GM23338 (cell line): ENCODE measurements at regions not wholly inside any gene's neighbourhood (a gene's known extent, or its start where the extent isn't known, plus 50 kb on each side); places are given as distances from the start of the nearest gene placed in this dataset.

Source experiments
- ATAC-seq: fragments of 200-7000 bp; cut with Tn5 transposase; 3 replicates; pipeline ENCODE4 v1.9.1; 2020
- DNase-seq: peaks from one replicate; pipeline ENCODE4 v3.0.0-alpha.2; 2015; ENCODE audit warnings: low spot score
- H2AFZ ChIP-seq: fragments of 200-600 bp; sonication (generic); 2 replicates; pipeline ENCODE4 v1.8.0; 2016; ENCODE audit warnings: antibody characterized with exemption, mild to moderate bottlenecking, moderate library complexity
- H3F3A ChIP-seq: fragments of 200-600 bp; sonication (generic); replicated peaks from 2 replicates; pipeline ENCODE4 v1.8.0; 2017; ENCODE audit warnings: antibody characterized with exemption, mixed run types, low read depth
- H3K27ac ChIP-seq: fragments of 200-600 bp; sonication (generic); 2 replicates; pipeline ENCODE4 v1.6.1; 2016; ENCODE audit warnings: low read depth
- H3K27me3 ChIP-seq: fragments of 200-600 bp; sonication (generic); 2 replicates; pipeline ENCODE4 v1.8.0; 2016; ENCODE audit warnings: mild to moderate bottlenecking, mixed run types, moderate library complexity; ENCODE audit not compliant: insufficient read depth
- H3K36me3 ChIP-seq: fragments of 200-600 bp; sonication (generic); 2 replicates; pipeline ENCODE4 v1.8.0; 2016; ENCODE audit warnings: mild to moderate bottlenecking; ENCODE audit not compliant: insufficient read depth
- H3K4me1 ChIP-seq: fragments of 200-600 bp; sonication (generic); 2 replicates; pipeline ENCODE4 v1.8.0; 2016; ENCODE audit warnings: mild to moderate bottlenecking, moderate library complexity; ENCODE audit not compliant: insufficient read depth
- H3K4me2 ChIP-seq: fragments of 200-600 bp; sonication (generic); 2 replicates; pipeline ENCODE4 v1.7.1; 2017; ENCODE audit warnings: mixed run types
- H3K4me3 ChIP-seq: fragments of 200-600 bp; sonication (generic); 2 replicates; pipeline ENCODE4 v1.6.1; 2016; ENCODE audit warnings: mixed run types
- H3K79me2 ChIP-seq: fragments of 200-600 bp; sonication (generic); replicated peaks from 2 replicates; pipeline ENCODE4 v1.8.0; 2017; ENCODE audit warnings: mild to moderate bottlenecking; ENCODE audit not compliant: insufficient read depth
- H3K9me2 ChIP-seq: fragments of 200-600 bp; sonication (generic); 2 replicates; pipeline ENCODE4 v1.8.0; 2017; ENCODE audit not compliant: insufficient read depth
- H4K20me1 ChIP-seq: fragments of 200-600 bp; sonication (generic); replicated peaks from 2 replicates; pipeline ENCODE4 v1.8.0; 2017; ENCODE audit warnings: mild to moderate bottlenecking; ENCODE audit not compliant: insufficient read depth
- H3K27ac Mint-ChIP-seq: 2 replicates; pipeline ENCODE4 v1.8.0; 2020; ENCODE audit warnings: inconsistent platforms, mild to moderate bottlenecking, moderate library complexity, mixed read lengths
- H3K27me3 Mint-ChIP-seq: 3 replicates; pipeline ENCODE4 v1.8.0; 2022; ENCODE audit warnings: low read depth, mild to moderate bottlenecking, moderate library complexity, mixed read lengths, inconsistent platforms; ENCODE audit not compliant: insufficient read depth, poor library complexity
- H3K36me3 Mint-ChIP-seq: 3 replicates; pipeline ENCODE4 v1.8.0; 2021; ENCODE audit warnings: low read depth, mild to moderate bottlenecking, inconsistent platforms, moderate library complexity, mixed read lengths
- H3K4me1 Mint-ChIP-seq: 3 replicates; pipeline ENCODE4 v1.8.0; 2020; ENCODE audit warnings: mild to moderate bottlenecking, inconsistent platforms, mixed read lengths
- H3K4me3 Mint-ChIP-seq: 3 replicates; pipeline ENCODE4 v1.8.0; 2021; ENCODE audit warnings: moderate library complexity, mild to moderate bottlenecking, inconsistent platforms, mixed read lengths
- H3K9me3 Mint-ChIP-seq: 3 replicates; pipeline ENCODE4 v1.8.0; 2020; ENCODE audit warnings: moderate library complexity, mild to moderate bottlenecking, inconsistent platforms, mixed read lengths
- CREB1 ChIP-seq: fragments of 250-450 bp; sonication (Bioruptor Pico); IDR thresholded peaks from 2 replicates; pipeline ENCODE4 v1.5.0; 2020; ENCODE audit warnings: low read depth, mild to moderate bottlenecking, moderate library complexity
- CTCF ChIP-seq, 2 experiments: fragments of 200-600 bp in 1 of 2; sonication (generic) in 1 of 2; conservative IDR thresholded peaks; 2 replicates each; pipeline versions ENCODE4 v1.5.1 to v1.6.1; 2016 to 2017; ENCODE audit warnings: antibody characterized with exemption in 2 of 2, low read depth in 2 of 2, mild to moderate bottlenecking in 2 of 2, moderate library complexity in 1 of 2
- ETS1 ChIP-seq: IDR thresholded peaks from 2 replicates; pipeline ENCODE4 v1.6.1; 2016; ENCODE audit warnings: antibody characterized with exemption
- EZH2 ChIP-seq: fragments of 200-600 bp; sonication (generic); IDR thresholded peaks from one replicate; pipeline ENCODE4 v1.8.0; 2017; ENCODE audit warnings: antibody characterized with exemption, mild to moderate bottlenecking, low read depth; ENCODE audit not compliant: unreplicated experiment
- EZH2phosphoT487 ChIP-seq: fragments of 200-600 bp; sonication (generic); IDR thresholded peaks from one replicate; pipeline ENCODE4 v1.8.1; 2018; ENCODE audit warnings: antibody characterized with exemption; ENCODE audit not compliant: unreplicated experiment
- JUNB ChIP-seq: IDR thresholded peaks from one replicate; pipeline ENCODE4 v1.6.1; 2016; ENCODE audit warnings: antibody characterized with exemption; ENCODE audit not compliant: unreplicated experiment
- NANOG ChIP-seq: IDR thresholded peaks from 2 replicates; pipeline ENCODE4 v1.6.1; 2016; ENCODE audit warnings: antibody characterized with exemption, borderline replicate concordance
- POLR2AphosphoS5 ChIP-seq: IDR thresholded peaks from 2 replicates; pipeline ENCODE4 v1.6.1; 2016; ENCODE audit warnings: antibody characterized with exemption, low read depth
- REST ChIP-seq: IDR thresholded peaks from one replicate; pipeline ENCODE4 v1.6.1; 2018; ENCODE audit warnings: antibody characterized with exemption; ENCODE audit not compliant: unreplicated experiment
- STAT1 ChIP-seq: IDR thresholded peaks from one replicate; pipeline ENCODE4 v1.6.1; 2016; ENCODE audit warnings: antibody characterized with exemption; ENCODE audit not compliant: unreplicated experiment
- ZNF114 ChIP-seq: fragments of 250-450 bp; sonication (Bioruptor Pico); IDR thresholded peaks from 2 replicates; pipeline ENCODE4 v1.5.0; 2020; ENCODE audit warnings: mild to moderate bottlenecking, moderate library complexity
- ZNF331 ChIP-seq: fragments of 250-450 bp; sonication (Bioruptor Pico); IDR thresholded peaks from 2 replicates; pipeline ENCODE4 v1.5.0; 2020; ENCODE audit warnings: low read depth, mild to moderate bottlenecking, moderate library complexity
- ZNF462 ChIP-seq: fragments of 250-450 bp; sonication (Bioruptor Pico); IDR thresholded peaks from 2 replicates; pipeline ENCODE4 v1.5.0; 2020; ENCODE audit warnings: mild to moderate bottlenecking, moderate library complexity

- H3K4me1 Mint-ChIP-seq: peaks cover 12% of the 10 kb centered on the region; the same call in 2 of the 3 replicates
- H2AFZ ChIP-seq: no peak overlapping the region
- no peak overlapping the region for H3K4me3 Mint-ChIP-seq
- H3K4me2 ChIP-seq: no peak overlapping the region
- no peak for ATAC-seq
- no peaks in the 10 kb centered on the region; the same call in 2 of the 3 replicates for H3K36me3 Mint-ChIP-seq
- no peaks in the 10 kb centered on the region for H3F3A ChIP-seq
- no peaks in the 10 kb centered on the region for H3K79me2 ChIP-seq
- no peaks in the 10 kb centered on the region for H3K36me3 ChIP-seq
- H3K4me3 ChIP-seq: no peak overlapping the region
- TF ChIP-seq EZH2phosphoT487 (no peak), NANOG (no peak), REST (no peak), JUNB (no peak), POLR2AphosphoS5 (no peak), ZNF462 (CRISPR knock-in tag) (no peak), CREB1 (CRISPR knock-in tag) (no peak), EZH2 (no peak), ZNF331 (no peak), STAT1 (no peak), ETS1 (no peak), ZNF114 (CRISPR knock-in tag) (no peak), CTCF (conservative IDR thresholded peaks at IDR 0.05; ENCODE audit: low read depth in 2 of 2) (no peak)
- no peaks in the 10 kb centered on the region for H3K9me2 ChIP-seq
- peaks cover 18% of the 10 kb centered on the region for H3K27me3 Mint-ChIP-seq
- no peaks in the 10 kb centered on the region; the same call in 1 of the 2 replicates for H3K4me1 ChIP-seq
- H3K27ac Mint-ChIP-seq: no peak overlapping the region
- no peak overlapping the region for H3K27ac ChIP-seq
- no peak for DNase-seq
- H4K20me1 ChIP-seq: no peaks in the 10 kb centered on the region
- H3K27me3 ChIP-seq: no peaks in the 10 kb centered on the region
- no peaks in the 10 kb centered on the region for H3K9me3 Mint-ChIP-seq
Observed at GRCh38 chr19:29884044-29884443, 58.0 kb upstream of the URI1 start.
